ENCODE measurements at regions not wholly inside any gene's neighbourhood (a gene's known extent, or its start where the extent isn't known, plus 50 kb on each side); places are given as distances from the start of the nearest gene placed in this dataset.

DNA sequence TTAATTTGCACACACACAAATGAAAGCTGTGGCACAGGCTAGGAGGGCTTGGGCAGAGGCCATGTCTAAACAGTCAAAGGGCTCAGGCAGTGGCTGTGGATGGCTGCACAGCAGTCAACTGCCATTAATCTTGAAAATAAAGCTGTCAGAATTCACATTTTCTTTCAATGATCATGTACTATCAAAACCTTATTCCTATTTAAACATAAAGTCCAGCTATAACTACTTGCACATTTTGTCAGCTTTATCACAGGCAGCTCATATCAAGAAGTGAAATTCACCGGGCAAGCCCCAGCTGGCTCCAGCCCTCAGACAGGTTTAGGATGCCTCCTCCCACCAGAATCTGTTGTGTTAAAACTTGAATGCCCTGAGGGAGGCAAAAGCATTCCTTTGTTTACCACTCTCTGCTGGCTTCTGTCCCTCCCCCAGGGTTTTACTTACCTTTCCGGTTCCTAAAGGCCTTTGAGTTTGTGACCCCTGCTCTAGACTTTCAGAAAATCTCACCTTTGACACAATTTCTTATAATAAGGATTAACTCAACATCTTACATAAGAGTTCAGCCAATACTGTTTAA is 54.9 kb upstream of the GRAMD2B start:
- DNase-seq (ENCODE audit: low spot score) = no peak

DNA sequence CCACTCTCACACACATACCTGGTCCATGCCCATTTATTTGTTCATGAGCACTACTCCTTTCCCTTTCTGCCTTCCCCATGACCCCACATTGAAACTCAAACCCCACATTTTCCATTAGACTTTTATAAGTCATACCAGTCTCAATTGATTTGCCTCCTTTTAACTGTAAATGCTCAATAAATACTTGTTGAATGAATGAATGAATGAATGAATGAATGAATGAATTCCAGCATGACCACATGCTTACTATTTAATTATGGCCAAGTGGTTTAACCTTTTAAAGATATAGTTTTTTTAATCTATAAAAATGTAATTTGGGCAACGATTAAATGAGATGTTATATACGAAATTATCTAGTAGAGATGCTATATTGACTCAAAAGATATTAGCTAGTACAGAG is 54.1 kb upstream of the GRAMD2B start:
- no peak for DNase-seq (ENCODE audit: low spot score)

GRCh38 chr5:126369995-126370731 is 53.0 kb upstream of the GRAMD2B start:
- DNase-seq (ENCODE audit: low spot score) = no peak

- DNase-seq (ENCODE audit: low spot score) = no peak
These were observed 52.2 kb upstream of the GRAMD2B start for GRCh38 chr5:126370796-126371718.

- DNase-seq (ENCODE audit: low spot score) = no peak
These were observed 49.7 kb upstream of the GRAMD2B start for GRCh38 chr5:126373375-126374108.

All from D341Med (cell line).